T-cell (primary cell): ENCODE measurements at regions not wholly inside any gene's neighbourhood (a gene's known extent, or its start where the extent isn't known, plus 50 kb on each side); places are given as distances from the start of the nearest gene placed in this dataset.

ENCODE experiments used
- ATAC-seq, 4 experiments: fragments of 200-7000 bp in 3 of 4; fragments of 150-1000 bp in 1 of 4; cut with Tn5 transposase; replicated peaks in 1 of 4; 1 replicate in 3 of 4; 2 replicates in 1 of 4; pipeline ENCODE4 v1.10.0; 2021; ENCODE audit warnings: moderate library complexity in 3 of 4, mild to moderate bottlenecking in 2 of 4, moderate number of reproducible peaks in 1 of 4
- CTCF ChIA-PET, 2 donors: fragments of 300-600 bp; sonication (Branson Sonifier 250); formaldehyde crosslinking; loops; one replicate each; lab custom pipeline; 2022; ENCODE audit warnings: antibody characterized with exemption in 2 of 2; lab: Charles Lee
- POLR2A ChIA-PET, 2 donors: fragments of 300-600 bp; sonication (Branson Sonifier 250); formaldehyde crosslinking; loops; one replicate each; lab custom pipeline; 2022; ENCODE audit warnings: antibody characterized with exemption in 2 of 2; lab: Charles Lee
- DNase-seq, 35 experiments: peaks; one replicate each; pipeline versions ENCODE4 v3.0.0 to v3.0.0-alpha.2; 2013 to 2023
- H3K27ac ChIP-seq: one replicate; pipeline ENCODE4 v1.5.1; 2013; ENCODE audit warnings: low read length
- H3K27me3 ChIP-seq, 2 experiments: replicated peaks in 1 of 2; 1 replicate in 1 of 2; 2 replicates in 1 of 2; pipeline versions ENCODE4 v1.6.1 to v1.7.0; 2013; ENCODE audit warnings: low read length in 1 of 2, mixed read lengths in 1 of 2; ENCODE audit not compliant: control insufficient read depth in 2 of 2, insufficient read depth in 2 of 2; ENCODE audit errors: extremely low read depth in 1 of 2
- H3K36me3 ChIP-seq, 2 donors: 1 replicate in 1 of 2; 2 replicates in 1 of 2; pipeline versions ENCODE4 v1.6.1 to v1.7.0; 2013; ENCODE audit warnings: low read length in 1 of 2; ENCODE audit not compliant: control insufficient read depth in 2 of 2, insufficient read depth in 1 of 2; ENCODE audit errors: extremely low read depth in 1 of 2
- H3K4me1 ChIP-seq, 2 experiments: 1 replicate in 1 of 2; 2 replicates in 1 of 2; pipeline versions ENCODE4 v1.6.1 to v1.7.0; 2013; ENCODE audit warnings: low read length in 2 of 2, mixed read lengths in 1 of 2; ENCODE audit not compliant: insufficient read depth in 2 of 2, control insufficient read depth in 1 of 2; ENCODE audit errors: extremely low read depth in 1 of 2
- H3K4me3 ChIP-seq, 2 donors: 1 replicate in 1 of 2; 2 replicates in 1 of 2; pipeline versions ENCODE4 v1.5.1 to v1.7.0; 2013; ENCODE audit warnings: mild to moderate bottlenecking in 2 of 2, low read length in 1 of 2, moderate library complexity in 1 of 2; ENCODE audit not compliant: control insufficient read depth in 1 of 2; ENCODE audit errors: extremely low read depth in 1 of 2
- H3K9me3 ChIP-seq: 2 replicates; pipeline ENCODE4 v1.7.0; 2013
- H3K27ac Mint-ChIP-seq, 2 donors: one replicate each; pipeline ENCODE4 v1.8.0; 2020 to 2021; ENCODE audit warnings: mild to moderate bottlenecking in 2 of 2, mixed read lengths in 2 of 2
- H3K27me3 Mint-ChIP-seq, 2 donors: one replicate each; pipeline ENCODE4 v1.8.0; 2021 to 2022; ENCODE audit warnings: mixed read lengths in 2 of 2
- H3K36me3 Mint-ChIP-seq: one replicate; pipeline ENCODE4 v1.8.0; 2021; ENCODE audit warnings: mixed read lengths
- H3K4me1 Mint-ChIP-seq, 3 donors: one replicate each; pipeline ENCODE4 v1.8.0; 2020 to 2022; ENCODE audit warnings: mixed read lengths in 3 of 3, mild to moderate bottlenecking in 1 of 3
- H3K4me3 Mint-ChIP-seq, 3 donors: one replicate each; pipeline ENCODE4 v1.8.0; 2020 to 2022; ENCODE audit warnings: mild to moderate bottlenecking in 3 of 3, mixed read lengths in 3 of 3, moderate library complexity in 3 of 3
- H3K9me3 Mint-ChIP-seq, 3 donors: one replicate each; pipeline ENCODE4 v1.8.0; 2020 to 2022; ENCODE audit warnings: mixed read lengths in 3 of 3
- WGBS: methylation state at CpG from one replicate; pipeline ENCODE4 v1.1.5; 2013; ENCODE audit warnings: missing lambda C conversion rate; ENCODE audit not compliant: insufficient coverage; 5-methylcytosine and 5-hydroxymethylcytosine counted together

DNA sequence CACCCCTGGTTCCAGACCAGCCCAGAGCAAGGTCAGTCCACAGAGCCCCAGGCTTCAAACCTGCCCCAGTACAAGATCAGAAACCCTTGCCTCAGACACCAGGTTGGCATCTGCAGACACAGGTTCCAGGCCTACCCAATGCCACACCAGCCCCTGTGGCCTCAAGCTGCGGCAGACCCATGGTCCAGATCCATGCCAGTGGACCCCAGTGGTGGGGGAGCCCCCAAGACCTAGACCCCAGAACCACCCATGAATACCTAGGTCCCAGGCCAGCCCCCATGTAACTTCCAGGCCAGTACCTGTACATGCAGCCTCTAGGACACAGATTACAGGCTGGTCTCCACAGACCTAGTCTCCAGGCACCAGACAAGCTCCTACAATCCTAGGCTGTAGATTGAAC, 1019.3 kb downstream of the JRKL start:
- 58% methylated on average over 1 of the region's 1 CpG for WGBS
- no peak overlapping the region for H3K27ac Mint-ChIP-seq
- Histone ChIP-seq H3K4me3 (no peak overlapping the region), H3K27me3 (peaks cover 0 to 2% of the 10 kb centered on the region in 2 experiments), H3K27ac (no peak overlapping the region), H3K4me1 (no peaks in the 10 kb centered on the region), H3K9me3 (no peaks in the 10 kb centered on the region), H3K36me3 (no peaks in the 10 kb centered on the region)
- H3K36me3 Mint-ChIP-seq, result no peaks in the 10 kb centered on the region
- H3K27me3 Mint-ChIP-seq, result no peaks in the 10 kb centered on the region
- CTCF ChIA-PET, result no interaction called here
- no peaks in the 10 kb centered on the region for H3K4me1 Mint-ChIP-seq
- DNase-seq, result no peak
- POLR2A ChIA-PET, result no interaction called here
- H3K4me3 Mint-ChIP-seq, result no peak overlapping the region
- peaks cover 17 to 41% (median 21%) of the 10 kb centered on the region in 3 donors for H3K9me3 Mint-ChIP-seq
- ATAC-seq, result no peak

DNA sequence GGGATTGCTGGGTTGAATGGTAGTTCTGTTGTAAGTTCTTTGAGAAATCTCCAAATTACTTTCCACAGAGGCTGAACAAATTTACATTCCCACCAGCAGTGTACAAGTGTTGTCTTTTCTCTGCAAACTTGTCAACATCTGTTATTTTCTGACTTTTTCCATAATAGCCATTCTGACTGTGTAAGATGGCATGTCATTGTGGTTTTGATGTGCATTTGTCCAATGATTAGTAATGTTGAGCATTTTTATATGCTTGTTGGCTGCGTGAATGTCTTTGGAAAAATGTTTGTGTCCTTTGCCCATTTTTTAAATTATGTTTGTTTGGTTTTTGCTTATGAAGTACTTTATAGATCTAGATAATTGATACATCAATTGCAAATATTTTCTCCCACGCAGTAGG, 1025.0 kb downstream of the JRKL start:
- CTCF ChIA-PET, result no interaction called here
- no CpG with 5 or more reads among the region's 2 CpGs for WGBS

GRCh38 chr11:97419729-97420128, 1029.9 kb downstream of the JRKL start:
- no peaks in the 10 kb centered on the region for H3K36me3 ChIP-seq
- no peak overlapping the region for H3K27ac Mint-ChIP-seq
- H3K4me1 Mint-ChIP-seq, result no peaks in the 10 kb centered on the region
- CTCF ChIA-PET, result no interaction called here
- H3K9me3 Mint-ChIP-seq, result peaks cover 4 to 8% (median 6%) of the 10 kb centered on the region in 3 donors
- no peaks in the 10 kb centered on the region for H3K4me1 ChIP-seq
- POLR2A ChIA-PET, result no interaction called here
- no peaks in the 10 kb centered on the region for H3K27me3 ChIP-seq
- H3K27me3 Mint-ChIP-seq, result no peaks in the 10 kb centered on the region
- no peak for DNase-seq
- no peak overlapping the region for H3K27ac ChIP-seq
- no peak for ATAC-seq
- H3K4me3 ChIP-seq, result no peak overlapping the region
- H3K4me3 Mint-ChIP-seq, result no peak overlapping the region
- H3K36me3 Mint-ChIP-seq, result no peaks in the 10 kb centered on the region
- no peaks in the 10 kb centered on the region for H3K9me3 ChIP-seq

More for the DNA sequence above, 1025.0 kb downstream of the JRKL start:
- H3K27ac ChIP-seq, result no peak overlapping the region
- Mint-ChIP-seq H3K36me3 (no peaks in the 10 kb centered on the region), H3K27ac (no peak overlapping the region), H3K4me3 (no peak overlapping the region), H3K27me3 (no peaks in the 10 kb centered on the region), H3K9me3 (peaks cover 15 to 30% (median 17%) of the 10 kb centered on the region in 3 donors), H3K4me1 (no peaks in the 10 kb centered on the region)
- H3K4me3 ChIP-seq, result no peak overlapping the region
- POLR2A ChIA-PET, result no interaction called here
- ATAC-seq (no peak), DNase-seq (no peak)
- no peaks in the 10 kb centered on the region for H3K4me1 ChIP-seq
- H3K9me3 ChIP-seq, result no peaks in the 10 kb centered on the region
- H3K27me3 ChIP-seq, result no peaks in the 10 kb centered on the region
- no peaks in the 10 kb centered on the region for H3K36me3 ChIP-seq

DNA sequence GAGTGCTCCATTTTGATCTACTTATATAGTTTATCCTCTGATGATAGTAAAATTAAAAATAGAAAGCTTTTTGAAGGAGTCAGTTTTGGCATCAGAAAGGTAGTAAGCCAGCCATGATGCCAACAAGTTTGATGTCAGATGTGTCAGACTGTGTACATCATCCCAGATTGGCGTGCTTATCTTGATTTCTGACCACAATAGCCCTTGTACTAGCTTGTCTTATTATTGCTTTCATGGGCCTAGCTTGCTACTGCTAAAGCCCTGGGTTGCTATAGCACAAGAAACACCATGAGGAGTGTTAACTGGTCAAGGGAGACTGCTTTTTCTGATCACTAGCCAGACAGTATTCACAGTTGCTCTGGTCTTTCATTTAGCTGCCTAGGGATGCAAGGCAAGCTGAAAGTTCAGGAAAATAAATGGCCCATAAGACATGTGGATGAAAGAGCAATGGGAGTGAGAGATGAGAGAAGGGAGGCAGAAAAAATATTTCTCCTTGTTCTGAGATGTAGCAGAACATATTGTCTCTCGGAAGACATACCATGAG, 1038.5 kb downstream of the JRKL start:
- Mint-ChIP-seq H3K27ac (no peak overlapping the region), H3K27me3 (no peaks in the 10 kb centered on the region), H3K4me1 (no peaks in the 10 kb centered on the region), H3K4me3 (no peak overlapping the region), H3K9me3 (peaks cover 3 to 7% (median 4%) of the 10 kb centered on the region in 3 donors), H3K36me3 (no peaks in the 10 kb centered on the region)
- Histone ChIP-seq H3K27me3 (no peaks in the 10 kb centered on the region), H3K9me3 (no peaks in the 10 kb centered on the region), H3K36me3 (no peaks in the 10 kb centered on the region), H3K4me3 (no peak overlapping the region), H3K4me1 (no peaks in the 10 kb centered on the region), H3K27ac (no peak overlapping the region)
- ATAC-seq (no peak), DNase-seq (no peak)
- ChIA-PET CTCF (no interaction called here), POLR2A (no interaction called here)
- WGBS, result no CpG with 5 or more reads among the region's 2 CpGs

- WGBS, result no CpG with 5 or more reads among the region's 3 CpGs
- CTCF ChIA-PET, result interaction anchor here in 1 of 2 donors (0.6 kb wide), 1 partner anchor 9 kb away, joined by 3 read pairs; no protein-coding TSS in a partner anchor
- no peak for ATAC-seq
These were observed 1041.1 kb downstream of the JRKL start for GRCh38 chr11:97430877-97431276.

GRCh38 chr11:97432926-97433325, 1043.1 kb downstream of the JRKL start:
- H3K27ac ChIP-seq, result no peak overlapping the region
- WGBS, result no CpG with 5 or more reads among the region's 1 CpG
- Mint-ChIP-seq H3K36me3 (no peaks in the 10 kb centered on the region), H3K4me3 (no peak overlapping the region), H3K27ac (no peak overlapping the region), H3K4me1 (no peaks in the 10 kb centered on the region), H3K27me3 (no peaks in the 10 kb centered on the region), H3K9me3 (peaks cover 4 to 13% (median 7%) of the 10 kb centered on the region in 3 donors)
- H3K27me3 ChIP-seq, result no peaks in the 10 kb centered on the region
- H3K9me3 ChIP-seq, result no peaks in the 10 kb centered on the region
- H3K4me1 ChIP-seq, result no peaks in the 10 kb centered on the region
- CTCF ChIA-PET, result no interaction called here
- H3K36me3 ChIP-seq, result no peaks in the 10 kb centered on the region
- DNase-seq (no peak), ATAC-seq (no peak)
- no peak overlapping the region for H3K4me3 ChIP-seq
- POLR2A ChIA-PET, result interaction anchor here in 1 of 2 donors (0.6 kb wide), 1 partner anchor 13 kb away, joined by 4 read pairs; no protein-coding TSS in a partner anchor

More at GRCh38 chr11:97430877-97431276, 1041.1 kb downstream of the JRKL start:
- Mint-ChIP-seq H3K36me3 (no peaks in the 10 kb centered on the region), H3K4me1 (no peaks in the 10 kb centered on the region), H3K4me3 (no peak overlapping the region), H3K27me3 (no peaks in the 10 kb centered on the region), H3K9me3 (peaks cover 4 to 13% (median 7%) of the 10 kb centered on the region in 3 donors), H3K27ac (no peak overlapping the region)
- POLR2A ChIA-PET, result no interaction called here
- Histone ChIP-seq H3K36me3 (no peaks in the 10 kb centered on the region), H3K4me1 (no peaks in the 10 kb centered on the region), H3K27ac (no peak overlapping the region), H3K9me3 (no peaks in the 10 kb centered on the region), H3K4me3 (no peak overlapping the region), H3K27me3 (no peaks in the 10 kb centered on the region)
- no peak for DNase-seq

DNA sequence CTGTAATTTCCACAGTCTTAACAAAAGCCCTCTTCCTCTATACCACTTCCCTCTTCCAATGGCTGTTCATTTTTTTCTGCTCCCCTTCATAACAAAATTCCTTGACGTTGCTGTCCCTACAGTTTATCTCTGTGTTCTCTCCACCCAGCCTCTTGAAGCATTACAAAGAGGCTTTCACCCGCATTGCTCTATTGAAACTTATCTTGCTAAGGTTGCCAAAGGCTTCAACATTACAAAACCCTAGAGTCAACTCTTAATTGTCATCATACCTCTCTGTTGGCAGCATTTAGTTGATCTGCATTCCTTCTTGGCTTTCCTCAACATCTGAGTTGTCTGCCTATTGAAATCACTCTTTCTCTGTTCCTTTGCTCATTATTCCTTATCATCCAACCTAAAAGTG, 1055.7 kb downstream of the JRKL start:
- Histone ChIP-seq H3K9me3 (no peaks in the 10 kb centered on the region), H3K27me3 (no peaks in the 10 kb centered on the region), H3K27ac (no peak overlapping the region), H3K36me3 (no peaks in the 10 kb centered on the region), H3K4me1 (no peaks in the 10 kb centered on the region), H3K4me3 (no peak overlapping the region)
- ChIA-PET CTCF (no interaction called here), POLR2A (no interaction called here)
- DNase-seq (no peak), ATAC-seq (no peak)
- Mint-ChIP-seq H3K9me3 (peaks cover 10 to 21% (median 21%) of the 10 kb centered on the region in 3 donors), H3K36me3 (no peaks in the 10 kb centered on the region), H3K27ac (no peak overlapping the region), H3K27me3 (no peaks in the 10 kb centered on the region), H3K4me1 (no peaks in the 10 kb centered on the region), H3K4me3 (no peak overlapping the region)
- 50% methylated on average over 2 of the region's 2 CpGs for WGBS
